H1 (cell line): ENCODE measurements at regions not wholly inside any gene's neighbourhood (a gene's known extent, or its start where the extent isn't known, plus 50 kb on each side); places are given as distances from the start of the nearest gene placed in this dataset.

Experiments
- CEBPB ChIP-seq: IDR thresholded peaks from 2 replicates; pipeline ENCODE4 v1.6.1; 2012; ENCODE audit warnings: low read depth, low read length
- CHD1 ChIP-seq: IDR thresholded peaks from 2 replicates; pipeline ENCODE4 v1.6.1; 2012; ENCODE audit warnings: low read depth, low read length, improper control_type of control experiment
- MAFK ChIP-seq: IDR thresholded peaks from 2 replicates; pipeline ENCODE4 v1.6.1; 2012; ENCODE audit warnings: low read depth, mild to moderate bottlenecking, improper control_type of control experiment, low read length
- SIN3A ChIP-seq, 2 experiments: IDR thresholded peaks in 1 of 2; conservative IDR thresholded peaks in 1 of 2; 2 replicates each; pipeline ENCODE4 v1.6.1; 2011 to 2012; ENCODE audit warnings: low read length in 2 of 2, improper control_type of control experiment in 1 of 2, low read depth in 1 of 2, mild to moderate bottlenecking in 1 of 2
- SIRT6 ChIP-seq: IDR thresholded peaks from one replicate; pipeline ENCODE4 v1.7.1; 2012; ENCODE audit warnings: low read length, inconsistent platforms
- SUZ12 ChIP-seq: fragments of 200-600 bp; sonication (generic); IDR thresholded peaks from 2 replicates; pipeline ENCODE4 v1.6.1; 2012; ENCODE audit warnings: mild to moderate bottlenecking, inconsistent platforms, low read length, moderate library complexity, mixed read lengths
- YY1 ChIP-seq: IDR thresholded peaks from 2 replicates; pipeline ENCODE4 v1.6.1; 2011; ENCODE audit warnings: low read depth, mild to moderate bottlenecking, low read length
- ZNF274 ChIP-seq: IDR thresholded peaks from 2 replicates; pipeline ENCODE4 v1.7.0; 2012; ENCODE audit warnings: low read length, borderline replicate concordance; ENCODE audit errors: extremely low read depth

- no peak for TF ChIP-seq SUZ12
- no peak for TF ChIP-seq SIN3A (conservative IDR thresholded peaks at IDR 0.05 in 1 of 2, IDR thresholded peaks at IDR 0.05 in 1 of 2; ENCODE audit: low read depth in 1 of 2, low read length in 2 of 2)
- TF ChIP-seq CEBPB: no peak
- TF ChIP-seq YY1: no peak
- no peak for TF ChIP-seq MAFK
- no peak for TF ChIP-seq CHD1
- TF ChIP-seq ZNF274: no peak
- no peak for TF ChIP-seq SIRT6
Observed at GRCh38 chr16:85537331-85537788, 75.8 kb upstream of the GSE1 start (continued).
